ENCODE measurements at regions not wholly inside any gene's neighbourhood (a gene's known extent, or its start where the extent isn't known, plus 50 kb on each side); places are given as distances from the start of the nearest gene placed in this dataset.

DNA sequence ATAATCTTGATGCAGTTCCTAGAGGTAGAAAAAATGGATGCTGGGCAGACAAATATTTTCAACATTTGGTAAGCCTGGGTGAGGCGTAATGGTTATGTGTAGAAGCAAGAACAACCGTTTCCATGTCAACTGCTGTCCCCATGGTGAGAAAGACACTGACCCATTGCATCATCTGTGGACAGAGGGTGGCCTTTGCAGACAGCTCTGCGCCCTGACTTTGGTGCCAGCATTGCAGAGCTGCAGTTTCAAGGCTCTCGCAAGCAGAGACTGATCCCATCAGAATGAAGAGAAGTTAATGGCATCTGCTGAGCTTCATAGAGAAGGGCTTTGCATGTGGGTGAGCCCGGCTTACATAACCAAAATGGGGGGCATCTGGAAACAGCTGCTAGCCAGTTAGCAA is 179.0 kb upstream of the ADRA1B start (continued):
- TF ChIP-seq PRDM10 (IDR thresholded peaks at IDR 0.05; ENCODE audit: partially characterized antibody) (no peak), FOXA3 (CRISPR knock-in tag; conservative IDR thresholded peaks at IDR 0.05 in 1 of 2, IDR thresholded peaks at IDR 0.05 in 1 of 2) (0 out of 4 replicates have a peak, but pooled peaks of 1 of the 2 experiments have one; percentile 34), SREBF2 (CRISPR knock-in tag; IDR thresholded peaks at IDR 0.05) (no peak), NCOR1 (IDR thresholded peaks at IDR 0.05) (no peak), SMARCB1 (IDR thresholded peaks at IDR 0.05; ENCODE audit: insufficient read length, low read depth) (no peak), ZNF830 (CRISPR knock-in tag; IDR thresholded peaks at IDR 0.05) (no peak), KLF1 (tag; IDR thresholded peaks at IDR 0.05) (no peak), ZNF408 (CRISPR knock-in tag; IDR thresholded peaks at IDR 0.05; ENCODE audit: low read depth) (no peak), ZZZ3 (IDR thresholded peaks at IDR 0.05) (no peak), ZBTB17 (CRISPR knock-in tag; IDR thresholded peaks at IDR 0.05) (no peak), NFYB (IDR thresholded peaks at IDR 0.05; ENCODE audit: extremely low read depth, insufficient read length) (no peak), CEBPG (CRISPR knock-in tag; IDR thresholded peaks at IDR 0.05) (peak; percentile 81), CEBPG (tag; conservative IDR thresholded peaks at IDR 0.05 in 1 of 2, IDR thresholded peaks at IDR 0.05 in 1 of 2) (peak; percentile 90 to 92), ATF7 (IDR thresholded peaks at IDR 0.05) (peak; percentile 59; the same call in 1 of the 2 replicates), ELF4 (CRISPR knock-in tag; IDR thresholded peaks at IDR 0.05) (no peak), YBX1 (IDR thresholded peaks at IDR 0.05) (no peak), TAL1 (IDR thresholded peaks at IDR 0.05) (no peak), MEF2A (IDR thresholded peaks at IDR 0.05; ENCODE audit: control insufficient read depth, low read depth, low read length) (no peak)
- TF ChIP-seq, protein P1, sequence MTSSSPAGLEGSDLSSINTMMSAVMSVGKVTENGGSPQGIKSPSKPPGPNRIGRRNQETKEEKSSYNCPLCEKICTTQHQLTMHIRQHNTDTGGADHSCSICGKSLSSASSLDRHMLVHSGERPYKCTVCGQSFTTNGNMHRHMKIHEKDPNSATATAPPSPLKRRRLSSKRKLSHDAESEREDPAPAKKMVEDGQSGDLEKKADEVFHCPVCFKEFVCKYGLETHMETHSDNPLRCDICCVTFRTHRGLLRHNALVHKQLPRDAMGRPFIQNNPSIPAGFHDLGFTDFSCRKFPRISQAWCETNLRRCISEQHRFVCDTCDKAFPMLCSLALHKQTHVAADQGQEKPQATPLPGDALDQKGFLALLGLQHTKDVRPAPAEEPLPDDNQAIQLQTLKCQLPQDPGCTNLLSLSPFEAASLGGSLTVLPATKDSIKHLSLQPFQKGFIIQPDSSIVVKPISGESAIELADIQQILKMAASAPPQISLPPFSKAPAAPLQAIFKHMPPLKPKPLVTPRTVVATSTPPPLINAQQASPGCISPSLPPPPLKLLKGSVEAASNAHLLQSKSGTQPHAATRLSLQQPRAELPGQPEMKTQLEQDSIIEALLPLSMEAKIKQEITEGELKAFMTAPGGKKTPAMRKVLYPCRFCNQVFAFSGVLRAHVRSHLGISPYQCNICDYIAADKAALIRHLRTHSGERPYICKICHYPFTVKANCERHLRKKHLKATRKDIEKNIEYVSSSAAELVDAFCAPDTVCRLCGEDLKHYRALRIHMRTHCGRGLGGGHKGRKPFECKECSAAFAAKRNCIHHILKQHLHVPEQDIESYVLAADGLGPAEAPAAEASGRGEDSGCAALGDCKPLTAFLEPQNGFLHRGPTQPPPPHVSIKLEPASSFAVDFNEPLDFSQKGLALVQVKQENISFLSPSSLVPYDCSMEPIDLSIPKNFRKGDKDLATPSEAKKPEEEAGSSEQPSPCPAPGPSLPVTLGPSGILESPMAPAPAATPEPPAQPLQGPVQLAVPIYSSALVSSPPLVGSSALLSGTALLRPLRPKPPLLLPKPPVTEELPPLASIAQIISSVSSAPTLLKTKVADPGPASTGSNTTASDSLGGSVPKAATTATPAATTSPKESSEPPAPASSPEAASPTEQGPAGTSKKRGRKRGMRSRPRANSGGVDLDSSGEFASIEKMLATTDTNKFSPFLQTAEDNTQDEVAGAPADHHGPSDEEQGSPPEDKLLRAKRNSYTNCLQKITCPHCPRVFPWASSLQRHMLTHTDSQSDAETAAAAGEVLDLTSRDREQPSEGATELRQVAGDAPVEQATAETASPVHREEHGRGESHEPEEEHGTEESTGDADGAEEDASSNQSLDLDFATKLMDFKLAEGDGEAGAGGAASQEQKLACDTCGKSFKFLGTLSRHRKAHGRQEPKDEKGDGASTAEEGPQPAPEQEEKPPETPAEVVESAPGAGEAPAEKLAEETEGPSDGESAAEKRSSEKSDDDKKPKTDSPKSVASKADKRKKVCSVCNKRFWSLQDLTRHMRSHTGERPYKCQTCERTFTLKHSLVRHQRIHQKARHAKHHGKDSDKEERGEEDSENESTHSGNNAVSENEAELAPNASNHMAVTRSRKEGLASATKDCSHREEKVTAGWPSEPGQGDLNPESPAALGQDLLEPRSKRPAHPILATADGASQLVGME (CRISPR knock-in tag; IDR thresholded peaks at IDR 0.05): 0 out of 2 replicates have a peak, but pooled peaks have one; percentile 22
- TF ChIP-seq, protein P2, sequence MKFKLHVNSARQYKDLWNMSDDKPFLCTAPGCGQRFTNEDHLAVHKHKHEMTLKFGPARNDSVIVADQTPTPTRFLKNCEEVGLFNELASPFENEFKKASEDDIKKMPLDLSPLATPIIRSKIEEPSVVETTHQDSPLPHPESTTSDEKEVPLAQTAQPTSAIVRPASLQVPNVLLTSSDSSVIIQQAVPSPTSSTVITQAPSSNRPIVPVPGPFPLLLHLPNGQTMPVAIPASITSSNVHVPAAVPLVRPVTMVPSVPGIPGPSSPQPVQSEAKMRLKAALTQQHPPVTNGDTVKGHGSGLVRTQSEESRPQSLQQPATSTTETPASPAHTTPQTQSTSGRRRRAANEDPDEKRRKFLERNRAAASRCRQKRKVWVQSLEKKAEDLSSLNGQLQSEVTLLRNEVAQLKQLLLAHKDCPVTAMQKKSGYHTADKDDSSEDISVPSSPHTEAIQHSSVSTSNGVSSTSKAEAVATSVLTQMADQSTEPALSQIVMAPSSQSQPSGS (CRISPR knock-in tag; IDR thresholded peaks at IDR 0.05): no peak
